ENCODE measurements at regions not wholly inside any gene's neighbourhood (a gene's known extent, or its start where the extent isn't known, plus 50 kb on each side); places are given as distances from the start of the nearest gene placed in this dataset.

- no peak for DNase-seq
- TF ChIP-seq CTCF (IDR thresholded peaks at IDR 0.05; ENCODE audit: low read depth, low read length) = no peak
- Histone ChIP-seq H3K9me3 (no peaks in the 10 kb centered on the region), H3K4me1 (no peaks in the 10 kb centered on the region), H3K27me3 (no peaks in the 10 kb centered on the region), H3K4me3 (ENCODE audit: low read depth, low read length) (no peak overlapping the region), H3K36me3 (no peaks in the 10 kb centered on the region)
These were observed 545.7 kb downstream of the OMA1 start for GRCh38 chr1:58000821-58001220.

- Histone ChIP-seq H3K36me3 (no peaks in the 10 kb centered on the region), H3K4me1 (no peaks in the 10 kb centered on the region), H3K9me3 (no peaks in the 10 kb centered on the region), H3K27me3 (no peaks in the 10 kb centered on the region), H3K4me3 (ENCODE audit: low read depth, low read length) (no peak overlapping the region)
- no peak for TF ChIP-seq CTCF (IDR thresholded peaks at IDR 0.05; ENCODE audit: low read depth, low read length)
- no peak for DNase-seq
These were observed 546.4 kb downstream of the OMA1 start for GRCh38 chr1:58000116-58000515.

- no peaks in the 10 kb centered on the region for H3K36me3 ChIP-seq
- no peaks in the 10 kb centered on the region for H3K27me3 ChIP-seq
- H3K4me3 ChIP-seq (ENCODE audit: low read depth, low read length) = no peak overlapping the region
- H3K4me1 ChIP-seq = no peaks in the 10 kb centered on the region
- TF ChIP-seq CTCF (IDR thresholded peaks at IDR 0.05; ENCODE audit: low read depth, low read length) = no peak
- no peak for DNase-seq
- H3K9me3 ChIP-seq = no peaks in the 10 kb centered on the region
These were observed 550.1 kb downstream of the OMA1 start for GRCh38 chr1:57996400-57996799.

- Histone ChIP-seq H3K36me3 (no peaks in the 10 kb centered on the region), H3K4me3 (ENCODE audit: low read depth, low read length) (no peak overlapping the region), H3K4me1 (no peaks in the 10 kb centered on the region), H3K9me3 (no peaks in the 10 kb centered on the region), H3K27me3 (no peaks in the 10 kb centered on the region)
- no peak for TF ChIP-seq CTCF (IDR thresholded peaks at IDR 0.05; ENCODE audit: low read depth, low read length)
- DNase-seq = no peak
These were observed 555.2 kb downstream of the OMA1 start for GRCh38 chr1:57991289-57991688.

GRCh38 chr1:57989877-57990276 lies 556.6 kb downstream of the OMA1 start:
- no peaks in the 10 kb centered on the region for H3K27me3 ChIP-seq
- no peak for TF ChIP-seq CTCF (IDR thresholded peaks at IDR 0.05; ENCODE audit: low read depth, low read length)
- DNase-seq = no peak
- no peaks in the 10 kb centered on the region for H3K4me1 ChIP-seq
- H3K9me3 ChIP-seq = no peaks in the 10 kb centered on the region
- no peak overlapping the region for H3K4me3 ChIP-seq (ENCODE audit: low read depth, low read length)
- no peaks in the 10 kb centered on the region for H3K36me3 ChIP-seq

GRCh38 chr1:57987523-57987922 lies 559.0 kb downstream of the OMA1 start:
- DNase-seq = no peak
- no peak for TF ChIP-seq CTCF (IDR thresholded peaks at IDR 0.05; ENCODE audit: low read depth, low read length)
- no peak overlapping the region for H3K4me3 ChIP-seq (ENCODE audit: low read depth, low read length)
- H3K9me3 ChIP-seq = no peaks in the 10 kb centered on the region
- H3K27me3 ChIP-seq = no peaks in the 10 kb centered on the region
- H3K36me3 ChIP-seq = no peaks in the 10 kb centered on the region
- H3K4me1 ChIP-seq = no peaks in the 10 kb centered on the region
